GM19035 (cell line): ENCODE measurements at regions not wholly inside any gene's neighbourhood (a gene's known extent, or its start where the extent isn't known, plus 50 kb on each side); places are given as distances from the start of the nearest gene placed in this dataset.
"Not testable (repeated sequence)": the region's sequence is repeated elsewhere in the genome, so short reads cannot be mapped to it uniquely, and the experiment has no call there.

Experiments used
- ATAC-seq: cut with Tn5 transposase; IDR thresholded peaks from one replicate; pipeline ENCODE4 v1.9.1; 2021; ENCODE audit not compliant: unreplicated experiment

- ATAC-seq = no peak
These were observed 52.5 kb upstream of the WDFY3 start for GRCh38 chr4:85018983-85019382.

GRCh38 chr4:85019411-85019810 is 52.9 kb upstream of the WDFY3 start:
- no peak for ATAC-seq

GRCh38 chr4:85024671-85025070 is 58.2 kb upstream of the WDFY3 start:
- ATAC-seq = no peak

- no peak for ATAC-seq
These were observed 62.4 kb upstream of the WDFY3 start for GRCh38 chr4:85028910-85029309.

DNA sequence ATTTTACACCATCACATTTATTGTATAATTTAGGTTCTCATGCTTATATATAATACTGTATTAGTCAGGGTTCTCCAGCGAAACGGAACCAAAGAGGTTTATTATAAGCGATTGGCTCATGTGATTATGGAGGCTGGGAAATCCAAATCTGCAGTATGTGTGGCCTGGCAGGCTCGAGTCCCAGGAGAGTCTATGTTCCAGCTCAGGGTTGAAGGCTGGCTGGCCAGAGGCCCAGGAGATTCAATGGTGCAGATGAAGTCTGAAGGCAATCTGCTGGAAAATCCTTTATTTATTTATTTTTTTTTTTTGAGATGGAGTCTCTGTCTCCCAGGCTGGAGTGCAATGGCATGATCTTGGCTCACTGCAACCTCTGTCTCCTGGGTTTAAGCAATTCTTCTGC is 63.0 kb upstream of the WDFY3 start:
- ATAC-seq = no peak

DNA sequence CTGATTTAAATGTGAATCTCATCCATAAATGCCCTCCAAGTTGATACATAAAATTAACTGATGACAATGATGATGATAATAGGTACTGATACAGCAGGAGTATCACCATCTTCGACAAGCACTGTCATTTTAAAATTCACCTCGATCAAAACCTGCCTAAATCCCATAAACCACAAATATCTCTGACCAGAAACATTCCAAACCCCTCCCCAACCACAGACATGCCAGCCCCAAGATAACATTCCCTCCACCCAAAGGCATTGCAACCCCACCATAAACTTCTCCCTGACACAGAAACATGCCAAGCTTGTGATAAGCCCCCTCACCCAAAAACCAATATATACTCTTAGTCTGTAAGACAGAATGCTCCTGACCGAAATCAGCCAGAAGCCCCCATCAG is 63.7 kb upstream of the WDFY3 start:
- ATAC-seq = no peak

DNA sequence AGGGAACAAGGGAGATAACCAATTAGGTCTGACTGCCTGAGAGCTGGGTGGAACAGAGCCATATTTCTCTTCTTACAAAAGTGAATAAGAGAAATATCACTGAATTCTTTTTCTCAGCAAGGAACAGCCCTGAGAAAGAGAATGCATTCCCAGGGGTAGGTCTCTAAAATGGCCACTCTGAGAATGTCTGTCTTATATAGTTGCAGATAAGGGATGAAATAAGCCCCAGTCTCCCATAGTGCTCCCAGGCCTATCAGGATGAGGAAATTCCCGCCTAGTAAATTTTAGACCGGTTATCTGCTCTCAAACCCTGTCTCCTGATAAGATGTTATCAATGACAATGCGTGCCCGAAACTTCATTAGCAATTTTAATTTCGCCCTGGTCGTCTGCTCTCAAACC is 67.3 kb upstream of the WDFY3 start:
- not testable (repeated sequence) for ATAC-seq

DNA sequence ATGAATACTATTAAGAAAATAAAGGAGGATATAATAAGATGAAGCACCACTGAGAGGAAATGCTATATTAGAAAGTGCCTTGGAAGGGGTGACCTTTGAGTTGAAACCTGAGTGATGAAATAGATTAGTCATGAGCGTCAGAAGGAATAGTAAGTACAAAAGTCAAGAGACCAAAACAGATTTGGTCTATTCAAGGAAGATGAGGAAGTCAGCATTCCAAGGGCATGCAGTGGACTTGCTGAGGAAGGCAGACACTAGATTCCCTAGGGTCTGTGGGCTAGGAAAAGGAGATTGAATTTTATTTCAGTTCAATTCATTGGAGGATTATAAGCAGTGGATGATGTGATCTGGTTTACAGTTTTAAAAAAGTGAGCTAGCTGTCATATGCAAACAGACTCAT is 73.0 kb upstream of the WDFY3 start:
- no peak for ATAC-seq

- ATAC-seq = peak; percentile 93
These were observed 77.5 kb upstream of the WDFY3 start for GRCh38 chr4:85043812-85044496.

GRCh38 chr4:85050736-85051135 is 84.2 kb upstream of the WDFY3 start:
- no peak for ATAC-seq

GRCh38 chr4:85051526-85051925 is 85.0 kb upstream of the WDFY3 start:
- no peak for ATAC-seq

DNA sequence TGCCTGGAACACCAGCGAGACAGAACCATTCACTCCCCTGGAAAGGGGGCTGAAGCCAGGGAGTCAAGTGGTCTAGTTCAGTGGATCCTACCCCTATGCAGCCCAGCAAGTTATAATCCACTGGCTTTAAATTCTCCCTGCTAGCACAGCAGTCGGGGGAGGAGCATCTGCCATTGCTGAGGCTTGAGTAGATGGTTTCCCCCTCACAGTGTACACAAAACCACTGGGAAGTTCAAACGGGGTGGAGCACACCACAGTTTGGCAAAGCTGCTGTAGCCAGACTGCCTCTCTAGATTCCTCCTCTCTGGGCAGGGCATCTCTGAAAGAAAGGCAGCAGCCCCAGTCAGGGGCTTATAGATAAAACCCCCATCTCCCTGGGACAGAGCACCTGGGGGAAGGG is 88.4 kb upstream of the WDFY3 start:
- not testable (repeated sequence) for ATAC-seq

DNA sequence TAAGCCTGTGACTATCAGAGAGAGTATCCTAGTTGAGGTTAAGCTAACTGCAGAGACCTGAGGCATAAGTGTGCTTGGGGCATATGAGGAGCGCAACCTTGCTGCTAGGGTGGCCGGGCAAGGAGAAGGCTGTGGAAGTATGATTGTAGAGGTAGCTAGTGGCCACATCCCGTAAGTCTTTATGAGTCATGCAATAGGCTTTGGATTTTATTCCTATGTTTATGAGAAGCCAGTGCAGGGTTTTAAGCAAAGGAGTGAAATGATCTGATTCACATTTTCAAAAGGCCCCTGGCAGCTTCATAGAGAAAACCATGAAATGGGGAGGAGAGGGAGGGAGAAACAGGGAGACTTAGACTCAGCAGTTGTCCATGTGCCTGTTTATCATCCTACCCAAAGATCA is 92.1 kb upstream of the WDFY3 start:
- no peak for ATAC-seq

GRCh38 chr4:85061974-85062373 is 95.5 kb upstream of the WDFY3 start:
- no peak for ATAC-seq

GRCh38 chr4:85062466-85062865 is 96.0 kb upstream of the WDFY3 start:
- ATAC-seq = no peak

- ATAC-seq = no peak
These were observed 100.9 kb upstream of the WDFY3 start for GRCh38 chr4:85067342-85067741.

DNA sequence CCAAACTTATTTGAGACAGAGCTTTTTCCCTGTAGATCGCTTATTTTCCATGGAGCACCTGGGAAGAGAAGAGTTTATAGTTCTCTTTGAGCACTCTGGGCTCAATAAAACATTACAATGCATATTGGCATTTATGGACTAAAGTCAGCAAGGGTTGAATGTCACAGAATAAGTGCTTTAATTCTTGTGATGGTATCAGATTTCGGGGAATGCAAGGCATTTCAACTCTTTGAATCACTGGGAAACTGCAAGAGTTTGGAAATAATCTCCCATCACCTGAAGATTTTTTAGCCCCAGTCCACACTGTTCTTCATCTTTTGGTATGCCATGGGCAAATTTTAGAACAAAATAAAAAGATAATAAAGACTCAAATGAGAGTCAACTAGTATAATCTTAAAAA is 111.5 kb upstream of the WDFY3 start:
- no peak for ATAC-seq

- no peak for ATAC-seq
These were observed 114.7 kb upstream of the WDFY3 start for GRCh38 chr4:85081196-85081595.

DNA sequence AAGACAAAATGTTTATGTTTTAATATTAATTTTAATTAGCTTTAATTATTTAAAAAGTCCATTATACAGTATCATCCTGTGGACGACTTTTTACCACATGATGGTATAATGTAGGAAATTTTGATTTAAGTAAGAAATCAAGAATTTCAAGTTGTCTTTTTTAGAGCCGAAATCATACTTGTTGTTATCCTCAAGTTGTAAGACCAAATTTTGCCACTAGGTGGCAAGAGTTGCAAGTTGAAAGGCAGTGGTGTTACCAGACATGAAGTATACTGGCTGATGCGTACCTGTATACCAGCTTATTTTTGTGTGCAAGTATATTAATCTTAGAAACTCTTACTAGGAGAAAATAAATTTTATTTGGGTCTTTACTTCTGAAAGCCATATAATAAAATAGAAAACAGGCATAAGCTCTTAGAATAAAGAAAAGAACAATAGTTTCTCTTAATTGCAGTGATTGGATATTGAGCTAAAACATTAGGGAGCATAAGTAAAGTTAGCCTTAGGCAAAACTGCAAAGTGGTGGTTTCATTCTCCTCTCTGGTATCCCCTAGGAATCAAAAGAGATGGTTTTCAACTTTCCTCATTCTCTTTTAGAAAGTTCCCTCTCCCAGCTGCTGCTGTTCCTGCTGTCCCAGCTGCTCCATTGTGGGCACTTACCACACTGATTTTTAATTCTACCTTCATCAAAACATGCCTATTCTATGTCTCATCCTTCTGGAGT is 118.0 kb upstream of the WDFY3 start:
- ATAC-seq = peak; percentile 91

DNA sequence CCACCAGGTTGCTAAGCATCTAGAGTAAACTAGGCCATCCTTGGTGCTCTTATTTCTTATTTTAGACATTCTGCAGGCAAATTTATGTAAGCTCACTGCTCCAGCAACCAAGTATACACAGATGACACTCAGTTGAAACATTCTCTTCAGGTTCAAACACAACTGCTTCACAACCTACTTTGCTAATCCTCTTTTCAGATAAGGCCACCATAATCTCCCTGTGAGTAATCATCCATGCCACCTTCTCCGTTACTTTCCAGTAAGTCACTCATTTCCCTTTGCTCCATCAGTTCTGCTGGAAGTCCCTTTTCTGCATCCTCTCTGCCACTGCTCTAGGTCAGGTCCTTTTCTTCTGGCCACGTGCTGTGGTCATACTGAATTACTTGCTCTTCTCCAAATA is 120.2 kb upstream of the WDFY3 start:
- ATAC-seq = no peak

GRCh38 chr4:85092536-85092935 is 126.0 kb upstream of the WDFY3 start:
- ATAC-seq = no peak

GRCh38 chr4:85092943-85093342 is 126.5 kb upstream of the WDFY3 start:
- ATAC-seq = no peak

- ATAC-seq = no peak
These were observed 128.2 kb upstream of the WDFY3 start for GRCh38 chr4:85094735-85095134.
